Vagina (tissue), 2 donors: ENCODE measurements at regions not wholly inside any gene's neighbourhood (a gene's known extent, or its start where the extent isn't known, plus 50 kb on each side); places are given as distances from the start of the nearest gene placed in this dataset.

Source experiments
- DNase-seq, 2 donors: peaks; one replicate each; pipeline ENCODE4 v3.0.0-alpha.2; 2017; ENCODE audit errors: extremely low spot score in 2 of 2
- H3K27ac ChIP-seq: fragments of 200-600 bp; sonication (generic); one replicate; pipeline ENCODE4 v1.5.1; 2019
- H3K27me3 ChIP-seq: fragments of 200-600 bp; sonication (generic); one replicate; pipeline ENCODE4 v1.5.1; 2019
- H3K36me3 ChIP-seq, 2 donors: fragments of 200-600 bp; sonication (generic); one replicate each; pipeline ENCODE4 v1.5.1; 2017 to 2019
- H3K4me1 ChIP-seq: fragments of 200-600 bp; sonication (generic); one replicate; pipeline ENCODE4 v1.5.1; 2019
- H3K4me3 ChIP-seq, 2 donors: fragments of 200-600 bp; sonication (generic); 1 replicate in 1 of 2; 2 replicates in 1 of 2; pipeline ENCODE4 v1.5.1; 2016 to 2019
- H3K9me3 ChIP-seq: fragments of 200-600 bp; sonication (generic); one replicate; pipeline ENCODE4 v1.5.1; 2019
- CTCF ChIP-seq, 3 experiments: fragments of 450-650 bp in 2 of 3; fragments of 200-600 bp in 1 of 3; sonication (generic) in 1 of 3; IDR thresholded peaks; one replicate each; pipeline ENCODE4 v1.5.1; 2017 to 2019; ENCODE audit warnings: antibody characterized with exemption in 3 of 3, mild to moderate bottlenecking in 2 of 3, moderate library complexity in 2 of 3
- POLR2A ChIP-seq, 2 donors: fragments of 450-650 bp; IDR thresholded peaks; one replicate each; pipeline ENCODE4 v1.6.1; 2017; ENCODE audit warnings: antibody characterized with exemption in 2 of 2, mild to moderate bottlenecking in 2 of 2, moderate library complexity in 2 of 2
- POLR2AphosphoS5 ChIP-seq, 2 donors: sonication (generic); formaldehyde crosslinking; IDR thresholded peaks; one replicate each; pipeline ENCODE4 v1.9.0; 2017; ENCODE audit warnings: antibody characterized with exemption in 2 of 2, mild to moderate bottlenecking in 2 of 2, low read depth in 1 of 2; ENCODE audit not compliant: insufficient read depth in 1 of 2
- intact Hi-C: fragments of 100-400 bp; cut with DNase I; formaldehyde crosslinking; loops from one replicate; pipeline ENCODE4 v1.15.1; 2023

- H3K4me1 ChIP-seq, result no peaks in the 10 kb centered on the region
- no peaks in the 10 kb centered on the region for H3K36me3 ChIP-seq
- no peak overlapping the region for H3K27ac ChIP-seq
- no peak for DNase-seq
- H3K27me3 ChIP-seq, result no peaks in the 10 kb centered on the region
- no peak for TF ChIP-seq CTCF (IDR thresholded peaks at IDR 0.05)
- TF ChIP-seq POLR2A (IDR thresholded peaks at IDR 0.05), result no peak
- no peak for TF ChIP-seq POLR2AphosphoS5 (IDR thresholded peaks at IDR 0.05; ENCODE audit: insufficient read depth in 1 of 2, low read depth in 1 of 2)
- H3K4me3 ChIP-seq, result no peak overlapping the region
- intact Hi-C loops, result no loop called here
- no peaks in the 10 kb centered on the region for H3K9me3 ChIP-seq
Observed at GRCh38 chr6:82030301-82030700, 217.2 kb downstream of the IBTK start.

GRCh38 chr6:82025271-82025670, 222.3 kb downstream of the IBTK start:
- intact Hi-C loops, result no loop called here
- no peak for DNase-seq
- H3K27ac ChIP-seq, result no peak overlapping the region
- no peaks in the 10 kb centered on the region for H3K36me3 ChIP-seq
- no peaks in the 10 kb centered on the region for H3K27me3 ChIP-seq
- no peaks in the 10 kb centered on the region for H3K4me1 ChIP-seq
- H3K9me3 ChIP-seq, result no peaks in the 10 kb centered on the region
- H3K4me3 ChIP-seq, result no peak overlapping the region
- TF ChIP-seq POLR2AphosphoS5 (IDR thresholded peaks at IDR 0.05; ENCODE audit: insufficient read depth in 1 of 2, low read depth in 1 of 2), result no peak
- no peak for TF ChIP-seq CTCF (IDR thresholded peaks at IDR 0.05)
- TF ChIP-seq POLR2A (IDR thresholded peaks at IDR 0.05), result no peak

GRCh38 chr6:82022614-82023129, 224.9 kb downstream of the IBTK start:
- intact Hi-C loops, result no loop called here
- H3K27ac ChIP-seq, result no peak overlapping the region
- no peak for DNase-seq

GRCh38 chr6:82017773-82018172, 229.8 kb downstream of the IBTK start:
- no peaks in the 10 kb centered on the region for H3K9me3 ChIP-seq
- no peaks in the 10 kb centered on the region for H3K27me3 ChIP-seq
- H3K4me3 ChIP-seq, result no peak overlapping the region
- DNase-seq, result no peak
- intact Hi-C loops, result loop anchor here (10.0 kb wide), 1 partner anchor 263 kb away; the partner anchor contains the start of gene TENT5A
- TF ChIP-seq POLR2AphosphoS5 (IDR thresholded peaks at IDR 0.05; ENCODE audit: insufficient read depth in 1 of 2, low read depth in 1 of 2), result no peak
- no peak for TF ChIP-seq CTCF (IDR thresholded peaks at IDR 0.05)
- TF ChIP-seq POLR2A (IDR thresholded peaks at IDR 0.05), result no peak
- peaks cover 31% of the 10 kb centered on the region for H3K4me1 ChIP-seq
- no peaks in the 10 kb centered on the region for H3K36me3 ChIP-seq
- H3K27ac ChIP-seq, result no peak overlapping the region

More at GRCh38 chr6:82022614-82023129, 224.9 kb downstream of the IBTK start:
- no peak for TF ChIP-seq POLR2AphosphoS5 (IDR thresholded peaks at IDR 0.05; ENCODE audit: insufficient read depth in 1 of 2, low read depth in 1 of 2)
- Histone ChIP-seq H3K4me3 (no peak overlapping the region), H3K27me3 (no peaks in the 10 kb centered on the region), H3K9me3 (no peaks in the 10 kb centered on the region), H3K4me1 (peaks cover 2% of the 10 kb centered on the region), H3K36me3 (no peaks in the 10 kb centered on the region)

- Histone ChIP-seq H3K27me3 (no peaks in the 10 kb centered on the region), H3K4me3 (no peak overlapping the region), H3K36me3 (no peaks in the 10 kb centered on the region), H3K9me3 (no peaks in the 10 kb centered on the region), H3K4me1 (peaks cover 31% of the 10 kb centered on the region), H3K27ac (peak overlapping the region; percentile 36)
- peak in 1 of 2 donors; percentile 94 for DNase-seq
- TF ChIP-seq CTCF (IDR thresholded peaks at IDR 0.05) (no peak), POLR2A (IDR thresholded peaks at IDR 0.05) (no peak), POLR2AphosphoS5 (IDR thresholded peaks at IDR 0.05; ENCODE audit: insufficient read depth in 1 of 2, low read depth in 1 of 2) (peak in 1 of 2 donors; percentile 53)
- intact Hi-C loops, result loop anchor here (10.0 kb wide), 1 partner anchor 262 kb away; the partner anchor contains the start of gene TENT5A
Observed at GRCh38 chr6:82017288-82017687, 230.3 kb downstream of the IBTK start.
